ENCODE measurements at regions not wholly inside any gene's neighbourhood (a gene's known extent, or its start where the extent isn't known, plus 50 kb on each side); places are given as distances from the start of the nearest gene placed in this dataset.

DNA sequence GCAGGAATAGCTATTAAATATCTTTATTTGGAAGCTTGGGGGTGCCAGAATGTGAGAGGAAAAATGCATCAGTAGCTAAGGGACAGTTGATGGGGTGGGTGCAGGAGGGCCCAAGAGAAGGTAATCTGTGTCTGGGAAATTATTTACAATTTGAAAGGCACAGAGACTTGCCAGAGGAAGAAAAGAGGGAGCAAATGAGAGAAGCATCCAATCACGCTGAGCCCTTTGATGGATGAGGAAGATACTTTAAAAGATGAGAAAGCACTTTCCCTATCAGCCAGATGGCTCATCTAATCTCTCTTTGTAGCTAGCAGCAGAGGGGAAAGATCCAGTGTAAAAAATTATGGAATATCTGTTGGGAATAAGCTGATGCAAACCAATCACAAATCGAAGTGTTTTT, 57.0 kb upstream of the ABCA1 start:
- Histone ChIP-seq H3K4me1 (ENCODE audit: insufficient read depth, low read length, severe bottlenecking) (peaks cover 49% of the 10 kb centered on the region), H2AFZ (ENCODE audit: low read length) (no peak overlapping the region), H3K9me3 (ENCODE audit: low read length) (no peaks in the 10 kb centered on the region), H4K20me1 (ENCODE audit: insufficient read depth, low read length) (no peaks in the 10 kb centered on the region), H3K79me2 (ENCODE audit: insufficient read depth, low read length) (no peaks in the 10 kb centered on the region), H3K9me2 (ENCODE audit: low read depth, low read length) (no peaks in the 10 kb centered on the region), H3K27ac (ENCODE audit: low read depth, low read length, poor library complexity, severe bottlenecking) (no peak overlapping the region), H3K27me3 (ENCODE audit: insufficient read depth, low read length) (no peaks in the 10 kb centered on the region), H3K4me2 (ENCODE audit: low read length) (no peak overlapping the region), H3F3A (ENCODE audit: insufficient read depth, low read length) (no peaks in the 10 kb centered on the region), H3K9ac (ENCODE audit: low read length) (no peak overlapping the region), H3K36me3 (ENCODE audit: insufficient read depth, low read length) (no peaks in the 10 kb centered on the region), H3K4me3 (ENCODE audit: low read depth, low read length, poor library complexity, severe bottlenecking) (no peak overlapping the region)
- TF ChIP-seq, protein P1, sequence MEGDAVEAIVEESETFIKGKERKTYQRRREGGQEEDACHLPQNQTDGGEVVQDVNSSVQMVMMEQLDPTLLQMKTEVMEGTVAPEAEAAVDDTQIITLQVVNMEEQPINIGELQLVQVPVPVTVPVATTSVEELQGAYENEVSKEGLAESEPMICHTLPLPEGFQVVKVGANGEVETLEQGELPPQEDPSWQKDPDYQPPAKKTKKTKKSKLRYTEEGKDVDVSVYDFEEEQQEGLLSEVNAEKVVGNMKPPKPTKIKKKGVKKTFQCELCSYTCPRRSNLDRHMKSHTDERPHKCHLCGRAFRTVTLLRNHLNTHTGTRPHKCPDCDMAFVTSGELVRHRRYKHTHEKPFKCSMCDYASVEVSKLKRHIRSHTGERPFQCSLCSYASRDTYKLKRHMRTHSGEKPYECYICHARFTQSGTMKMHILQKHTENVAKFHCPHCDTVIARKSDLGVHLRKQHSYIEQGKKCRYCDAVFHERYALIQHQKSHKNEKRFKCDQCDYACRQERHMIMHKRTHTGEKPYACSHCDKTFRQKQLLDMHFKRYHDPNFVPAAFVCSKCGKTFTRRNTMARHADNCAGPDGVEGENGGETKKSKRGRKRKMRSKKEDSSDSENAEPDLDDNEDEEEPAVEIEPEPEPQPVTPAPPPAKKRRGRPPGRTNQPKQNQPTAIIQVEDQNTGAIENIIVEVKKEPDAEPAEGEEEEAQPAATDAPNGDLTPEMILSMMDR (IDR thresholded peaks at IDR 0.05; ENCODE audit: low read length): no peak
- no peak for TF ChIP-seq EZH2 (IDR thresholded peaks at IDR 0.05; ENCODE audit: borderline replicate concordance, low read length)

DNA sequence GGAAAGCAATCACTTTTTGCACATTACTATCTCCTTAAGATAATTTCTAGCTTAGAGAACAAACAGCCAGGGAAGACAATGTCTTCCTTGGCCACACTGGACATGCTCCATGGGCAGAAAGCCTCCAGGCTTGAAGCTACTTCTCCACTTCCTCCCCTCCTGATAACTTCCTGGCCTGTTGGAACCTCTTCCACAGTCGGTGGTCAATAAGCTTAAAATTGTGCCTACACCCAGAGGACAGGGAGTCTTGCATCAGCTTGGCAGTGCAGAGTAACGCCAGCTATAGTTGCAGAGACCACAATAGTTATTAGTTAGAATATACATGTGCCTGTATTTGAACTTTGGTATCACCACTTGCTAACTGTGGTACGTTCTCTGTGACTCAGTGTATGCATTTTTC, 58.1 kb upstream of the ABCA1 start:
- H3K4me1 ChIP-seq (ENCODE audit: insufficient read depth, low read length, severe bottlenecking): peaks cover 55% of the 10 kb centered on the region
- no peak overlapping the region for H2AFZ ChIP-seq (ENCODE audit: low read length)
- H3K27me3 ChIP-seq (ENCODE audit: insufficient read depth, low read length): no peaks in the 10 kb centered on the region
- no peaks in the 10 kb centered on the region for H3K9me2 ChIP-seq (ENCODE audit: low read depth, low read length)
- no peak overlapping the region for H3K4me2 ChIP-seq (ENCODE audit: low read length)
- H3K36me3 ChIP-seq (ENCODE audit: insufficient read depth, low read length): no peaks in the 10 kb centered on the region
- TF ChIP-seq, protein P1 (IDR thresholded peaks at IDR 0.05; ENCODE audit: low read length): no peak
- no peak for TF ChIP-seq EZH2 (IDR thresholded peaks at IDR 0.05; ENCODE audit: borderline replicate concordance, low read length)
- H3K9ac ChIP-seq (ENCODE audit: low read length): no peak overlapping the region
- H3K79me2 ChIP-seq (ENCODE audit: insufficient read depth, low read length): no peaks in the 10 kb centered on the region
- H3K9me3 ChIP-seq (ENCODE audit: low read length): no peaks in the 10 kb centered on the region
- H3K4me3 ChIP-seq (ENCODE audit: low read depth, low read length, poor library complexity, severe bottlenecking): no peak overlapping the region
- H3K27ac ChIP-seq (ENCODE audit: low read depth, low read length, poor library complexity, severe bottlenecking): peak overlapping the region; percentile 24
- H3F3A ChIP-seq (ENCODE audit: insufficient read depth, low read length): no peaks in the 10 kb centered on the region
- no peaks in the 10 kb centered on the region for H4K20me1 ChIP-seq (ENCODE audit: insufficient read depth, low read length)

DNA sequence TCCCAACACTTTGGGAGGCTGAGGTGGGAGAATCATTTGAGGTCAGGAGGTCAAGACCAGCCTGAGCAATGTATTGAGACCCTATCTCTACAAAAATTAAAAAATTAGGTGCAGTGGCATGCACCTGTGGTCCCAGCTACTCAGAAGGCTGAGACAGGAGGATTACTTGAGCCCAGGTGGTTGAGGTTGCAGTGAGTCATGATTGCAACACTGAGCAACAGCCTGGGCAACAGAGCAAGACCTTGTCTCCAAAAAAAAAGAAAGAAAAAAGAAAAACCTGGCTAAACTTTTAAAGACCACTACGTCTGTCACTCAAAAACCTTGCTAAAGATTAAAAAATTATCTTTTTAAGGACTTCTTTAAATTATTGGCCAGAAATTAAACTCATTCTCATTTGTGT, 59.8 kb upstream of the ABCA1 start:
- Histone ChIP-seq H3F3A (ENCODE audit: insufficient read depth, low read length) (no peaks in the 10 kb centered on the region), H3K9me3 (ENCODE audit: low read length) (no peaks in the 10 kb centered on the region), H3K27ac (ENCODE audit: low read depth, low read length, poor library complexity, severe bottlenecking) (no peak overlapping the region), H3K9ac (ENCODE audit: low read length) (no peak overlapping the region), H2AFZ (ENCODE audit: low read length) (no peak overlapping the region), H3K4me2 (ENCODE audit: low read length) (no peak overlapping the region), H3K9me2 (ENCODE audit: low read depth, low read length) (no peaks in the 10 kb centered on the region), H4K20me1 (ENCODE audit: insufficient read depth, low read length) (no peaks in the 10 kb centered on the region), H3K4me3 (ENCODE audit: low read depth, low read length, poor library complexity, severe bottlenecking) (no peak overlapping the region), H3K27me3 (ENCODE audit: insufficient read depth, low read length) (no peaks in the 10 kb centered on the region), H3K36me3 (ENCODE audit: insufficient read depth, low read length) (no peaks in the 10 kb centered on the region), H3K79me2 (ENCODE audit: insufficient read depth, low read length) (no peaks in the 10 kb centered on the region), H3K4me1 (ENCODE audit: insufficient read depth, low read length, severe bottlenecking) (peaks cover 56% of the 10 kb centered on the region)
- no peak for TF ChIP-seq EZH2 (IDR thresholded peaks at IDR 0.05; ENCODE audit: borderline replicate concordance, low read length)
- TF ChIP-seq, protein P1 (IDR thresholded peaks at IDR 0.05; ENCODE audit: low read length): no peak
